Dendritic cell treated with granulocyte-macrophage colony-stimulating factor and Interleukin-4, amounts not matched to agents 40 ng/mL and 50 ng/mL, for 4 days (primary cell): ENCODE measurements at regions not wholly inside any gene's neighbourhood (a gene's known extent, or its start where the extent isn't known, plus 50 kb on each side); places are given as distances from the start of the nearest gene placed in this dataset.

Source experiments
- H3K27ac Mint-ChIP-seq: one replicate; pipeline ENCODE4 v1.8.0; 2022; ENCODE audit warnings: mild to moderate bottlenecking, mixed read lengths
- H3K27me3 Mint-ChIP-seq: one replicate; pipeline ENCODE4 v1.8.0; 2022; ENCODE audit warnings: mild to moderate bottlenecking, mixed read lengths
- H3K36me3 Mint-ChIP-seq: one replicate; pipeline ENCODE4 v1.8.0; 2022; ENCODE audit warnings: low read depth, mixed read lengths
- H3K4me1 Mint-ChIP-seq: one replicate; pipeline ENCODE4 v1.8.0; 2022; ENCODE audit warnings: low read depth, mixed read lengths
- H3K4me3 Mint-ChIP-seq: one replicate; pipeline ENCODE4 v1.8.0; 2022; ENCODE audit warnings: mild to moderate bottlenecking, moderate library complexity, mixed read lengths
- H3K9me3 Mint-ChIP-seq: one replicate; pipeline ENCODE4 v1.8.0; 2022; ENCODE audit warnings: mixed read lengths
- intact Hi-C: fragments of 100-400 bp; cut with micrococcal nuclease; formaldehyde crosslinking; loops from one replicate; pipeline ENCODE4 v1.15.0; 2022

- Mint-ChIP-seq H3K4me1 (no peaks in the 10 kb centered on the region), H3K4me3 (no peak overlapping the region), H3K27ac (no peak overlapping the region), H3K27me3 (no peaks in the 10 kb centered on the region), H3K36me3 (no peaks in the 10 kb centered on the region), H3K9me3 (no peaks in the 10 kb centered on the region)
- intact Hi-C loops = no loop called here
These were observed 150.2 kb upstream of the CLEC14A start for GRCh38 chr14:38405851-38406635.

- intact Hi-C loops = no loop called here
- H3K4me3 Mint-ChIP-seq = no peak overlapping the region
- no peaks in the 10 kb centered on the region for H3K9me3 Mint-ChIP-seq
- no peaks in the 10 kb centered on the region for H3K36me3 Mint-ChIP-seq
- H3K27ac Mint-ChIP-seq = no peak overlapping the region
- H3K4me1 Mint-ChIP-seq = no peaks in the 10 kb centered on the region
- H3K27me3 Mint-ChIP-seq = no peaks in the 10 kb centered on the region
These were observed 148.7 kb upstream of the CLEC14A start for GRCh38 chr14:38404616-38405015.

- intact Hi-C loops = no loop called here
- Mint-ChIP-seq H3K36me3 (no peaks in the 10 kb centered on the region), H3K4me1 (no peaks in the 10 kb centered on the region), H3K27ac (no peak overlapping the region), H3K4me3 (no peak overlapping the region), H3K9me3 (no peaks in the 10 kb centered on the region), H3K27me3 (no peaks in the 10 kb centered on the region)
These were observed 148.2 kb upstream of the CLEC14A start for GRCh38 chr14:38404100-38404541.

- no peaks in the 10 kb centered on the region for H3K36me3 Mint-ChIP-seq
- H3K27ac Mint-ChIP-seq = no peak overlapping the region
- no peak overlapping the region for H3K4me3 Mint-ChIP-seq
- H3K9me3 Mint-ChIP-seq = no peaks in the 10 kb centered on the region
- H3K4me1 Mint-ChIP-seq = no peaks in the 10 kb centered on the region
- no peaks in the 10 kb centered on the region for H3K27me3 Mint-ChIP-seq
- intact Hi-C loops = no loop called here
These were observed 144.9 kb upstream of the CLEC14A start for GRCh38 chr14:38400751-38401150.

GRCh38 chr14:38399652-38400051, 143.8 kb upstream of the CLEC14A start:
- no peaks in the 10 kb centered on the region for H3K4me1 Mint-ChIP-seq
- intact Hi-C loops = no loop called here
- no peaks in the 10 kb centered on the region for H3K27me3 Mint-ChIP-seq
- no peaks in the 10 kb centered on the region for H3K36me3 Mint-ChIP-seq
- no peak overlapping the region for H3K27ac Mint-ChIP-seq
- H3K9me3 Mint-ChIP-seq = no peaks in the 10 kb centered on the region
- H3K4me3 Mint-ChIP-seq = no peak overlapping the region

- H3K4me1 Mint-ChIP-seq = no peaks in the 10 kb centered on the region
- H3K36me3 Mint-ChIP-seq = no peaks in the 10 kb centered on the region
- no peaks in the 10 kb centered on the region for H3K9me3 Mint-ChIP-seq
- H3K27me3 Mint-ChIP-seq = no peaks in the 10 kb centered on the region
- H3K4me3 Mint-ChIP-seq = no peak overlapping the region
- intact Hi-C loops = no loop called here
- no peak overlapping the region for H3K27ac Mint-ChIP-seq
These were observed 138.9 kb upstream of the CLEC14A start for GRCh38 chr14:38394767-38395166.

GRCh38 chr14:38394064-38394463, 138.2 kb upstream of the CLEC14A start:
- Mint-ChIP-seq H3K36me3 (no peaks in the 10 kb centered on the region), H3K27ac (no peak overlapping the region), H3K4me3 (no peak overlapping the region), H3K9me3 (no peaks in the 10 kb centered on the region), H3K27me3 (no peaks in the 10 kb centered on the region), H3K4me1 (no peaks in the 10 kb centered on the region)
- intact Hi-C loops = no loop called here

GRCh38 chr14:38391334-38391733, 135.4 kb upstream of the CLEC14A start:
- no peaks in the 10 kb centered on the region for H3K36me3 Mint-ChIP-seq
- H3K4me3 Mint-ChIP-seq = no peak overlapping the region
- H3K9me3 Mint-ChIP-seq = no peaks in the 10 kb centered on the region
- intact Hi-C loops = no loop called here
- H3K27ac Mint-ChIP-seq = no peak overlapping the region
- H3K27me3 Mint-ChIP-seq = no peaks in the 10 kb centered on the region
- H3K4me1 Mint-ChIP-seq = no peaks in the 10 kb centered on the region

GRCh38 chr14:38389681-38390080, 133.8 kb upstream of the CLEC14A start:
- no peak overlapping the region for H3K27ac Mint-ChIP-seq
- H3K4me3 Mint-ChIP-seq = no peak overlapping the region
- no peaks in the 10 kb centered on the region for H3K4me1 Mint-ChIP-seq
- no peaks in the 10 kb centered on the region for H3K9me3 Mint-ChIP-seq
- intact Hi-C loops = no loop called here
- no peaks in the 10 kb centered on the region for H3K27me3 Mint-ChIP-seq
- H3K36me3 Mint-ChIP-seq = no peaks in the 10 kb centered on the region

- no peak overlapping the region for H3K27ac Mint-ChIP-seq
- no peak overlapping the region for H3K4me3 Mint-ChIP-seq
- no peaks in the 10 kb centered on the region for H3K36me3 Mint-ChIP-seq
- intact Hi-C loops = no loop called here
- no peaks in the 10 kb centered on the region for H3K4me1 Mint-ChIP-seq
- no peaks in the 10 kb centered on the region for H3K9me3 Mint-ChIP-seq
- H3K27me3 Mint-ChIP-seq = no peaks in the 10 kb centered on the region
These were observed 131.9 kb upstream of the CLEC14A start for GRCh38 chr14:38387821-38388220.

- H3K27ac Mint-ChIP-seq = no peak overlapping the region
- intact Hi-C loops = no loop called here
- H3K4me3 Mint-ChIP-seq = no peak overlapping the region
- H3K36me3 Mint-ChIP-seq = no peaks in the 10 kb centered on the region
- H3K27me3 Mint-ChIP-seq = no peaks in the 10 kb centered on the region
- H3K9me3 Mint-ChIP-seq = no peaks in the 10 kb centered on the region
- H3K4me1 Mint-ChIP-seq = no peaks in the 10 kb centered on the region
These were observed 129.9 kb upstream of the CLEC14A start for GRCh38 chr14:38385836-38386235.

- Mint-ChIP-seq H3K27me3 (no peaks in the 10 kb centered on the region), H3K4me1 (no peaks in the 10 kb centered on the region), H3K9me3 (peaks cover 3% of the 10 kb centered on the region), H3K36me3 (no peaks in the 10 kb centered on the region), H3K4me3 (no peak overlapping the region), H3K27ac (no peak overlapping the region)
- intact Hi-C loops = no loop called here
These were observed 129.4 kb upstream of the CLEC14A start for GRCh38 chr14:38385343-38385742.

GRCh38 chr14:38384741-38385140, 128.8 kb upstream of the CLEC14A start:
- Mint-ChIP-seq H3K4me1 (no peaks in the 10 kb centered on the region), H3K27me3 (no peaks in the 10 kb centered on the region), H3K36me3 (no peaks in the 10 kb centered on the region), H3K27ac (no peak overlapping the region), H3K4me3 (no peak overlapping the region), H3K9me3 (peaks cover 9% of the 10 kb centered on the region)
- intact Hi-C loops = no loop called here

GRCh38 chr14:38367922-38368321, 112.0 kb upstream of the CLEC14A start:
- H3K36me3 Mint-ChIP-seq = no peaks in the 10 kb centered on the region
- H3K27ac Mint-ChIP-seq = no peak overlapping the region
- H3K9me3 Mint-ChIP-seq = no peaks in the 10 kb centered on the region
- no peak overlapping the region for H3K4me3 Mint-ChIP-seq
- no peaks in the 10 kb centered on the region for H3K4me1 Mint-ChIP-seq
- no peaks in the 10 kb centered on the region for H3K27me3 Mint-ChIP-seq
- intact Hi-C loops = no loop called here

- intact Hi-C loops = no loop called here
- Mint-ChIP-seq H3K27me3 (no peaks in the 10 kb centered on the region), H3K9me3 (no peaks in the 10 kb centered on the region), H3K36me3 (no peaks in the 10 kb centered on the region), H3K4me1 (no peaks in the 10 kb centered on the region), H3K4me3 (no peak overlapping the region), H3K27ac (no peak overlapping the region)
These were observed 110.5 kb upstream of the CLEC14A start for GRCh38 chr14:38366374-38366773.
